Glutamatergic neuron (in vitro differentiated cells): ENCODE measurements at regions not wholly inside any gene's neighbourhood (a gene's known extent, or its start where the extent isn't known, plus 50 kb on each side); places are given as distances from the start of the nearest gene placed in this dataset.

Source experiments
- DNase-seq: peaks from one replicate; pipeline ENCODE4 v3.0.0; 2022
- H3K27ac Mint-ChIP-seq: one replicate; pipeline ENCODE4 v1.8.0; 2020; ENCODE audit warnings: mild to moderate bottlenecking, mixed read lengths, inconsistent platforms; ENCODE audit not compliant: unreplicated experiment
- H3K27me3 Mint-ChIP-seq: one replicate; pipeline ENCODE4 v1.8.0; 2020; ENCODE audit warnings: mild to moderate bottlenecking, moderate library complexity, mixed read lengths, inconsistent platforms; ENCODE audit not compliant: unreplicated experiment
- H3K36me3 Mint-ChIP-seq: one replicate; pipeline ENCODE4 v1.8.0; 2020; ENCODE audit warnings: mild to moderate bottlenecking, mixed read lengths, inconsistent platforms; ENCODE audit not compliant: unreplicated experiment
- H3K4me1 Mint-ChIP-seq: one replicate; pipeline ENCODE4 v1.8.0; 2020; ENCODE audit warnings: mild to moderate bottlenecking, low read depth, mixed read lengths, inconsistent platforms; ENCODE audit not compliant: unreplicated experiment
- H3K4me3 Mint-ChIP-seq: one replicate; pipeline ENCODE4 v1.8.0; 2020; ENCODE audit warnings: mild to moderate bottlenecking, mixed read lengths, inconsistent platforms; ENCODE audit not compliant: unreplicated experiment
- H3K9me3 Mint-ChIP-seq: one replicate; pipeline ENCODE4 v1.8.0; 2020; ENCODE audit warnings: mild to moderate bottlenecking, moderate library complexity, mixed read lengths, inconsistent platforms; ENCODE audit not compliant: unreplicated experiment
- TF ChIP-seq, protein P1 (sequence below): fragments of 200-600 bp; sonication (generic); IDR thresholded peaks from one replicate; pipeline ENCODE4 v1.5.0; 2021; ENCODE audit not compliant: partially characterized antibody, unreplicated experiment

DNA sequence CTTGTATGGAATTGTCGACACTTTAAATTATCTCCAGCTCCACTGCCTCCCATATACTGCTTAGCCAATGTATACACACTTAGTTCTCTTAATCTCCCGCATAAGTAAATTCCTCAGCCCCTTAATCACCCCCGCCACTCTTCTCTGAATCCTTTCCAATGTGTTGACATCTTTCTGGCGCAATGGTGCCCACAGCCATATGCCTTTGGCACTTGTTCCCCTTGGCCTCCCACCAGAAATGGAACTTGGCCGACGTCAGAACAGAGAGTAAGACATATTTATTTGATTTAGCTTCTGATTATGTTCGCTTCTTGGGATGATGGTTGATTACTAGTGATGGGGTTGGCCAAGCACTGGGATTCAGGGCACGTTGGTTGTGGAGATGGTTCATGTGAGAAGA lies 1089.3 kb upstream of the CELF4 start:
- peaks cover 3% of the 10 kb centered on the region for H3K4me1 Mint-ChIP-seq
- H3K4me3 Mint-ChIP-seq, result no peak overlapping the region
- H3K9me3 Mint-ChIP-seq, result no peaks in the 10 kb centered on the region
- H3K36me3 Mint-ChIP-seq, result no peaks in the 10 kb centered on the region
- no peaks in the 10 kb centered on the region for H3K27me3 Mint-ChIP-seq
- TF ChIP-seq, protein P1, sequence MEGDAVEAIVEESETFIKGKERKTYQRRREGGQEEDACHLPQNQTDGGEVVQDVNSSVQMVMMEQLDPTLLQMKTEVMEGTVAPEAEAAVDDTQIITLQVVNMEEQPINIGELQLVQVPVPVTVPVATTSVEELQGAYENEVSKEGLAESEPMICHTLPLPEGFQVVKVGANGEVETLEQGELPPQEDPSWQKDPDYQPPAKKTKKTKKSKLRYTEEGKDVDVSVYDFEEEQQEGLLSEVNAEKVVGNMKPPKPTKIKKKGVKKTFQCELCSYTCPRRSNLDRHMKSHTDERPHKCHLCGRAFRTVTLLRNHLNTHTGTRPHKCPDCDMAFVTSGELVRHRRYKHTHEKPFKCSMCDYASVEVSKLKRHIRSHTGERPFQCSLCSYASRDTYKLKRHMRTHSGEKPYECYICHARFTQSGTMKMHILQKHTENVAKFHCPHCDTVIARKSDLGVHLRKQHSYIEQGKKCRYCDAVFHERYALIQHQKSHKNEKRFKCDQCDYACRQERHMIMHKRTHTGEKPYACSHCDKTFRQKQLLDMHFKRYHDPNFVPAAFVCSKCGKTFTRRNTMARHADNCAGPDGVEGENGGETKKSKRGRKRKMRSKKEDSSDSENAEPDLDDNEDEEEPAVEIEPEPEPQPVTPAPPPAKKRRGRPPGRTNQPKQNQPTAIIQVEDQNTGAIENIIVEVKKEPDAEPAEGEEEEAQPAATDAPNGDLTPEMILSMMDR, result no peak
- DNase-seq, result no peak
- no peak overlapping the region for H3K27ac Mint-ChIP-seq

DNA sequence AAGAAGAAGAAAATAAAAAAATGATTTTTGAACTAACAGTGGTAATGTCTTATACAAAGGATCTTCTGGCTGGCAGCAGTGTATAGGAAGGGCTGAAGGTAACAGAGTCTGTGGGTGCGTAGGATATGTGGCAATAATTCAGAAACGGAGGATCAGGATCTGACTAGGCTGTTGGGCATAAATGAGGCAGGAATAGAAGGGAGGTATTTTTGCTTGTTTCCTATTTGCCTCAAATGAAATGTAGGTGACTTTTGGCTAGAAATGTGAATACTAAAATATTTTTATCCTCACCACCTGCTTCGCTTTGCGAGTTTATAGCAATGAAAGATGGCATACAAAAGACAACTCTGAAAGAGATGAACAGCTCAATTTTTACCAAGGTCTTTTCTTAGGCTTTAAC lies 1086.1 kb upstream of the CELF4 start:
- DNase-seq, result no peak
- TF ChIP-seq, protein P1, result no peak
- no peaks in the 10 kb centered on the region for H3K27me3 Mint-ChIP-seq
- no peaks in the 10 kb centered on the region for H3K36me3 Mint-ChIP-seq
- H3K4me3 Mint-ChIP-seq, result no peak overlapping the region
- H3K27ac Mint-ChIP-seq, result no peak overlapping the region
- H3K9me3 Mint-ChIP-seq, result no peaks in the 10 kb centered on the region
- H3K4me1 Mint-ChIP-seq, result peaks cover 3% of the 10 kb centered on the region

DNA sequence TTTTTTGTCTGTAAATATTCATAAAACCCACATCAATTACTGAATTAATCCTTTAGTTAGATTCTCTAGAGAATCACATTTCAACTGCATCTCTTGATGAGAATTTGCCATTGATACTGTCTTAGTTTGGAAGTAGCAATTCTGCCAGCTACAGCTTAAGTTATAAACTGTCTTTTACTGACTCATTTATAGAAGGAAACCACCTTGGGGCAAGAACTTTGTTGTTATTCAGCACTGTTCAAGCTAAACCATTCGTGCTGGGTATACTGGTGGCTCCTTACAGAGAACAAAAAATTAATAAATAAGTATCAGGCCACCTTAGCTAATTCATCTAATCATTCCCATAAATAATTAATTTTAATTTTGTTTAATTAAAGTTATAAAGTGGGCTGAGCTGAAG lies 1082.6 kb upstream of the CELF4 start:
- no peaks in the 10 kb centered on the region for H3K27me3 Mint-ChIP-seq
- no peak for DNase-seq
- no peak overlapping the region for H3K4me3 Mint-ChIP-seq
- H3K4me1 Mint-ChIP-seq, result peaks cover 3% of the 10 kb centered on the region
- no peaks in the 10 kb centered on the region for H3K9me3 Mint-ChIP-seq
- H3K36me3 Mint-ChIP-seq, result no peaks in the 10 kb centered on the region
- no peak overlapping the region for H3K27ac Mint-ChIP-seq
- TF ChIP-seq, protein P1, result no peak

DNA sequence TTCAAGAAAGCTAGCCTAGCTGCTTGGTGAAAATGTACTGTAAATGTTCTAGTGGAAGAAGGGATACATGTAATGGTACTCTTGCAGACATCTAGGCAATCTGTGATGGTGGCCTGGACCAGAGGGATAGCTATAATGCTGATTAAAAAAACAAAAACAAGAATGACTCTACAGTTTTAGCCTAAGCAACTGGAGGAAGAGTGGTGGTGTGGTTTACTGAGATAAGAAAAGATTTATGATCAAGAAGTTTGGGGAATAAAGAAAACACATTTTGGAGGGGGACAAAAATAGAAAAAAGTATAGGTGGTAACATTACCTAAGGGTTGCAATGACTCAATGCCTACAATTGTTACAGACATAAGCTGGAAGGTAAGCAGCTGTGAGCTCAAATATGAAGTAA lies 1080.7 kb upstream of the CELF4 start:
- Mint-ChIP-seq H3K27ac (no peak overlapping the region), H3K27me3 (no peaks in the 10 kb centered on the region), H3K4me1 (peaks cover 3% of the 10 kb centered on the region), H3K36me3 (no peaks in the 10 kb centered on the region), H3K9me3 (no peaks in the 10 kb centered on the region), H3K4me3 (no peak overlapping the region)
- no peak for DNase-seq
- TF ChIP-seq, protein P1, result no peak

DNA sequence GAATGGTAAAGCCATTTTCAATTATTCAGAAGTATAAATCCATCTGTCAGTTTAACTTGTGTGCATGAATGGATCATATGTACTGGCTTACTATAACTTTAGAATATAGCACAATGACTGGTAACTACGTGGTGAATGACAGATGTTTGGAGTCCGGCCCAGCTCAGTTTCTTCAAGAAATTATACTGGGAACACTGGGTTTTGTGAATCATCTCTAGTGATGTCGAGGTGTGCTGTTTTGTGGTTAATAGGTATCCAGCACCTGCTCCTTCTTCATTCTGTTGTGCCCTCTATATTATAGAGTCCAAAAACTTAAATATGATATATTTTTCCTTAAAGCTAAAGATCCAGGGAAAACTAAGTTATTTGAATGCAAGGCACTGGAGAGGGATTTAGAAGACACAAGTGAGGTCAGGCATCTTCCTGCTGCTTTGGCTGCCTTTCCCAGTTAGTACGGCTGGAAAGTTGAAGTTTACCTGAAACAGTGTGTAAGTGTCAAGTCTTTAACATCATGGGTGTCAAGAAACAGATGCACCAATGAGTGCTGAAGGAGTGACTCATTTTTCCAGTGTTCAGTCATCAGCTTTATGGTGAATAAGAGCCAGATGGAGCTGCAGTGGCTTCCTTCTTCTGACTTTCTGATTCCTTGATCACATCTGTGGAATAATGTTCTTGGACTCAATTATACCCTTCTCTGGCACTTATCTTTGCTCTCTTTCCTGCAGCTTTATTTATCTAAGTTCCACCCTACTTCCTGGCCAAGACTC lies 1079.5 kb upstream of the CELF4 start:
- Mint-ChIP-seq H3K9me3 (no peaks in the 10 kb centered on the region), H3K4me1 (no peaks in the 10 kb centered on the region), H3K36me3 (no peaks in the 10 kb centered on the region), H3K27ac (no peak overlapping the region), H3K27me3 (no peaks in the 10 kb centered on the region), H3K4me3 (no peak overlapping the region)
- TF ChIP-seq, protein P1, result no peak
- no peak for DNase-seq
